GM12878 (cell line): ENCODE measurements at regions not wholly inside any gene's neighbourhood (a gene's known extent, or its start where the extent isn't known, plus 50 kb on each side); places are given as distances from the start of the nearest gene placed in this dataset.

Experiments used
- ATAC-seq: fragments of 200-7000 bp; cut with Tn5 transposase; 3 replicates; pipeline ENCODE4 v1.9.1; 2020; ENCODE audit warnings: mild to moderate bottlenecking, moderate library complexity
- BruUV-seq: library from RNA; stranded (reverse); fragments of 400-500 nt; replicated peaks from 2 replicates; lab custom pipeline; 2021; lab: Mats Ljungman, UMichigan
- CTCF ChIA-PET: fragments of 300-600 bp; sonication (Branson Sonifier 250); formaldehyde crosslinking; extraction: SDS; loops from one replicate; lab custom pipeline; 2021; ENCODE audit warnings: inconsistent platforms; lab: Yijun Ruan, JAX
- POLR2A ChIA-PET: fragments of 350-600 bp; formaldehyde crosslinking; extraction: SDS; loops from one replicate; lab custom pipeline; 2021; ENCODE audit warnings: inconsistent platforms; lab: Charles Lee
- RAD21 ChIA-PET: fragments of 300-600 bp; sonication (Branson Sonifier 250); formaldehyde crosslinking; loops from one replicate; lab custom pipeline; 2023; ENCODE audit warnings: antibody characterized with exemption; ENCODE audit not compliant: unreplicated experiment; lab: Charles Lee
- SMC1A ChIA-PET: fragments of 300-600 bp; sonication (Branson Sonifier 250); formaldehyde crosslinking; loops from one replicate; lab custom pipeline; 2023; ENCODE audit not compliant: unreplicated experiment, uncharacterized antibody; lab: Charles Lee
- DNase-seq: peaks from one replicate; pipeline ENCODE4 v3.0.0-alpha.2; 2011; ENCODE audit warnings: low read depth, low spot score
- FAIRE-seq: peaks from 3 replicates; lab custom pipeline; 2011; peaks lifted over from hg19 to GRCh38; lab: Jason Lieb, UNC
- H2AFZ ChIP-seq: 2 replicates; pipeline ENCODE4 v1.6.0; 2011; ENCODE audit warnings: low read depth, low read length, control low read depth; ENCODE audit not compliant: control insufficient read depth
- H3K27ac ChIP-seq: 2 replicates; pipeline ENCODE4 v1.5.1; 2011; ENCODE audit warnings: control low read depth; ENCODE audit not compliant: control insufficient read depth, insufficient read depth
- H3K27me3 ChIP-seq, 2 experiments: replicated peaks in 1 of 2; 2 replicates each; pipeline versions ENCODE4 v1.6.0 to v1.6.1; 2011; ENCODE audit warnings: low read length in 1 of 2; ENCODE audit not compliant: control insufficient read depth in 2 of 2, insufficient read depth in 2 of 2
- H3K36me3 ChIP-seq, 2 experiments: 2 replicates each; pipeline ENCODE4 v1.5.1; 2011; ENCODE audit warnings: low read length in 1 of 2; ENCODE audit not compliant: control insufficient read depth in 2 of 2, insufficient read depth in 2 of 2
- H3K4me1 ChIP-seq: 2 replicates; pipeline ENCODE4 v1.6.1; 2011; ENCODE audit warnings: mild to moderate bottlenecking, low read length, moderate library complexity, mixed read lengths; ENCODE audit not compliant: control insufficient read depth, insufficient read depth
- H3K4me2 ChIP-seq: 2 replicates; pipeline ENCODE4 v1.6.0; 2011; ENCODE audit warnings: control low read depth; ENCODE audit not compliant: control insufficient read depth, insufficient read depth
- H3K4me3 ChIP-seq: fragments of 200-600 bp; sonication (generic); 2 replicates; pipeline ENCODE4 v1.5.1; 2016
- H3K79me2 ChIP-seq: 2 replicates; pipeline ENCODE4 v1.6.0; 2011; ENCODE audit warnings: low read length; ENCODE audit not compliant: control insufficient read depth, insufficient read depth
- H3K9ac ChIP-seq: 2 replicates; pipeline ENCODE4 v1.8.0; 2011; ENCODE audit warnings: low read length, control low read depth, mixed read lengths; ENCODE audit not compliant: control insufficient read depth, insufficient read depth
- H3K9me3 ChIP-seq: replicated peaks from 3 replicates; pipeline ENCODE4 v1.5.1; 2011; ENCODE audit warnings: mild to moderate bottlenecking, low read length; ENCODE audit not compliant: control insufficient read depth, insufficient read depth
- H4K20me1 ChIP-seq: 2 replicates; pipeline ENCODE4 v1.6.0; 2011; ENCODE audit not compliant: control insufficient read depth, insufficient read depth
- BCL11A ChIP-seq: IDR thresholded peaks from 2 replicates; pipeline ENCODE4 v1.6.1; 2011; ENCODE audit warnings: low read depth, low read length
- CREB1 ChIP-seq: IDR thresholded peaks from 2 replicates; pipeline ENCODE4 v1.6.1; 2012; ENCODE audit warnings: low read depth, mild to moderate bottlenecking, inconsistent platforms
- CREM ChIP-seq: IDR thresholded peaks from 2 replicates; pipeline ENCODE4 v1.6.1; 2014; ENCODE audit warnings: antibody characterized with exemption, low read depth
- GABPA ChIP-seq: IDR thresholded peaks from 2 replicates; pipeline ENCODE4 v1.6.1; 2014; ENCODE audit warnings: antibody characterized with exemption, low read depth, mild to moderate bottlenecking, inconsistent platforms
- IRF4 ChIP-seq: IDR thresholded peaks from 2 replicates; pipeline ENCODE4 v1.6.1; 2011; ENCODE audit warnings: low read depth, low read length
- JUNB ChIP-seq: IDR thresholded peaks from 2 replicates; pipeline ENCODE4 v1.6.1; 2016; ENCODE audit warnings: antibody characterized with exemption, mild to moderate bottlenecking
- KAT2A ChIP-seq: conservative IDR thresholded peaks from 2 replicates; pipeline ENCODE4 v1.6.1; 2011; ENCODE audit warnings: low read depth, low read length; ENCODE audit not compliant: control insufficient read depth
- RAD21 ChIP-seq: IDR thresholded peaks from 2 replicates; pipeline ENCODE4 v1.6.1; 2011; ENCODE audit warnings: mild to moderate bottlenecking, low read depth, low read length, moderate library complexity; ENCODE audit not compliant: insufficient read depth
- RUNX3 ChIP-seq: IDR thresholded peaks from 2 replicates; pipeline ENCODE4 v1.6.1; 2012; ENCODE audit warnings: low read length, inconsistent platforms
- YY1 ChIP-seq: IDR thresholded peaks from 2 replicates; pipeline ENCODE4 v1.6.1; 2011; ENCODE audit warnings: low read depth, mild to moderate bottlenecking, low read length
- ZSCAN29 ChIP-seq: fragments of 450-650 bp; IDR thresholded peaks from 2 replicates; pipeline ENCODE4 v1.6.1; 2017; ENCODE audit warnings: mild to moderate bottlenecking, moderate library complexity
- WGBS: methylation state at CpG from one replicate; pipeline ENCODE4 v1.1.6; 2016; ENCODE audit warnings: low lambda C conversion rate; ENCODE audit not compliant: insufficient replicate concordance, insufficient coverage; ENCODE audit errors: missing lambda C conversion rate; 5-methylcytosine and 5-hydroxymethylcytosine counted together
- in situ Hi-C: fragments of 300-500 bp; cut with MboI; formaldehyde crosslinking; loops from 9 replicates; pipeline ENCODE4 v1.14.3; 2018; ENCODE audit warnings: mixed read lengths
- intact Hi-C: fragments of 100-400 bp; cut with micrococcal nuclease; formaldehyde crosslinking; loops from one replicate; pipeline ENCODE4 v1.14.2; 2022; ENCODE audit not compliant: unreplicated experiment
- TF ChIP-seq, protein P1 (sequence below): fragments of 450-650 bp; IDR thresholded peaks from 2 replicates; pipeline ENCODE4 v1.6.1; 2017; ENCODE audit warnings: mild to moderate bottlenecking, low read depth, inconsistent platforms; ENCODE audit not compliant: poor library complexity, severe bottlenecking
- TF ChIP-seq, protein P2 (sequence below): IDR thresholded peaks from 2 replicates; pipeline ENCODE4 v1.6.1; 2011; ENCODE audit warnings: borderline replicate concordance, low read depth, mild to moderate bottlenecking, moderate library complexity, mixed read lengths, low read length; ENCODE audit not compliant: insufficient read depth; ENCODE audit errors: extremely low read length
- TF ChIP-seq, protein P3 (sequence below): fragments of 450-650 bp; IDR thresholded peaks from 2 replicates; pipeline ENCODE4 v1.6.1; 2016; ENCODE audit warnings: mild to moderate bottlenecking
- TF ChIP-seq, protein P4 (sequence below): fragments of 450-650 bp; conservative IDR thresholded peaks from 2 replicates; pipeline ENCODE4 v1.6.1; 2017; ENCODE audit warnings: mild to moderate bottlenecking, moderate library complexity
- TF ChIP-seq, protein P5 (sequence below): IDR thresholded peaks from 2 replicates; pipeline ENCODE4 v1.6.1; 2012; ENCODE audit warnings: low read depth, low read length, improper control_type of control experiment

DNA sequence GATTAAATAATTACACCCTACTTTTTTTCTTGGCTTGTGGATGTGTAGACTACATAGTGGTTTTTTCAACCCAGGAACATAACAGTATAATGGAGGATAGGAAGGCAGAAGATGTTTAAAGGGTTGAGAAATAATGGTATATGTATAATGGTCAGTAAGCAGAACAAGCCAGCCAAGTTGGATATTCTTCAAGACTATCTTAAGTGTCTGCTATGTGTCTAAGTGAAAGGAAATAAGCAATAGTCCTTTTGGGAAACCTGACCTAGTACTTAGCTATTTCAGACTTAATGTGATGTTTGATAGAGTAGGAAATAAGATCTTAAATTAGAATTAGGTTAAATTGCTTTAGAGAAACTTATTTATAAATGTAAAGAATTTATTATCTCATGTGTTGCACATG lies 85.7 kb downstream of the PTPDC1 start (continued):
- TF ChIP-seq ZSCAN29 (no peak), RAD21 (no peak), YY1 (no peak)

DNA sequence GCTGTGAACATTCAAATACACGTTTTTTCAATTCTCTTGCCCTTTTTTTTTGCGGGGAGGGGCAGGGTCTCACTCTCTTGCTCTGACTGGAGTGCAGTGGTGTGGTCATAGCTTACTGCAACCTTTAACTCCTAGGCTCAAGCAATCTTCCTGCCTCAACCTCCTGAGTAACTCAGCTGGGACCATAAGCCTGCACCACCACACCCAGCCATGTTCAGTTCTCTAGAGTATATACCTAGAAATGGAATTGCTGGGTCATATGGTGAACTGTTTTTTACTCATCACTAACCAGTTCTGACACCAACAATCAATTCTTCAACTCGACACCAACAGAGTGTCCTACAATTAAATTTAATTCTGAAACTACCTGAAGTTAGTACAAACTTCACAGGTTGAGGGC lies 85.5 kb upstream of the ZNF169 start:
- no peak overlapping the region for H3K9ac ChIP-seq
- peak overlapping the region; percentile 46 for H3K4me2 ChIP-seq
- no peaks in the 10 kb centered on the region; the same call in 1 of the 2 replicates for H4K20me1 ChIP-seq
- DNase-seq = no peak
- POLR2A ChIA-PET = no interaction called here
- peak overlapping the region; percentile 33 for H3K4me3 ChIP-seq
- CTCF ChIA-PET = interaction anchor here (0.7 to 3.1 kb wide), 4 partner anchors 13 to 846 kb away, joined by 3 to 15 read pairs (median 5); no protein-coding TSS in a partner anchor
- no peaks in the 10 kb centered on the region for H3K27me3 ChIP-seq
- H3K36me3 ChIP-seq = peaks cover 5 to 22% of the 10 kb centered on the region in 2 experiments; a peak in 3 of 4 replicates
- no peaks in the 10 kb centered on the region for H3K9me3 ChIP-seq
- SMC1A ChIA-PET = interaction anchor here (0.6 to 3.5 kb wide), 3 partner anchors 39 to 324 kb away, joined by 3 to 11 read pairs (median 3); no protein-coding TSS in a partner anchor
- RAD21 ChIA-PET = interaction anchor here (1.2 kb wide), 1 partner anchor 8 kb away, joined by 3 read pairs; no protein-coding TSS in a partner anchor
- BruUV-seq = no TSS peak
- peaks cover 57% of the 10 kb centered on the region for H3K4me1 ChIP-seq
- 0% methylated on average over 3 of the region's 3 CpGs for WGBS
- FAIRE-seq = no peak
- intact Hi-C loops (no loop called here), in situ Hi-C loops (no loop called here)
- ATAC-seq = peak; percentile 63
- no peak overlapping the region for H2AFZ ChIP-seq
- H3K27ac ChIP-seq = peak overlapping the region; percentile 27; the same call in 1 of the 2 replicates
- peaks cover 97% of the 10 kb centered on the region for H3K79me2 ChIP-seq
- peak; percentile 65; the same call in 1 of the 2 replicates for TF ChIP-seq IRF4
- no peak for TF ChIP-seq KAT2A
- TF ChIP-seq, protein P1, sequence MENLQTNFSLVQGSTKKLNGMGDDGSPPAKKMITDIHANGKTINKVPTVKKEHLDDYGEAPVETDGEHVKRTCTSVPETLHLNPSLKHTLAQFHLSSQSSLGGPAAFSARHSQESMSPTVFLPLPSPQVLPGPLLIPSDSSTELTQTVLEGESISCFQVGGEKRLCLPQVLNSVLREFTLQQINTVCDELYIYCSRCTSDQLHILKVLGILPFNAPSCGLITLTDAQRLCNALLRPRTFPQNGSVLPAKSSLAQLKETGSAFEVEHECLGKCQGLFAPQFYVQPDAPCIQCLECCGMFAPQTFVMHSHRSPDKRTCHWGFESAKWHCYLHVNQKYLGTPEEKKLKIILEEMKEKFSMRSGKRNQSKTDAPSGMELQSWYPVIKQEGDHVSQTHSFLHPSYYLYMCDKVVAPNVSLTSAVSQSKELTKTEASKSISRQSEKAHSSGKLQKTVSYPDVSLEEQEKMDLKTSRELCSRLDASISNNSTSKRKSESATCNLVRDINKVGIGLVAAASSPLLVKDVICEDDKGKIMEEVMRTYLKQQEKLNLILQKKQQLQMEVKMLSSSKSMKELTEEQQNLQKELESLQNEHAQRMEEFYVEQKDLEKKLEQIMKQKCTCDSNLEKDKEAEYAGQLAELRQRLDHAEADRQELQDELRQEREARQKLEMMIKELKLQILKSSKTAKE = no peak
- TF ChIP-seq, protein P2, sequence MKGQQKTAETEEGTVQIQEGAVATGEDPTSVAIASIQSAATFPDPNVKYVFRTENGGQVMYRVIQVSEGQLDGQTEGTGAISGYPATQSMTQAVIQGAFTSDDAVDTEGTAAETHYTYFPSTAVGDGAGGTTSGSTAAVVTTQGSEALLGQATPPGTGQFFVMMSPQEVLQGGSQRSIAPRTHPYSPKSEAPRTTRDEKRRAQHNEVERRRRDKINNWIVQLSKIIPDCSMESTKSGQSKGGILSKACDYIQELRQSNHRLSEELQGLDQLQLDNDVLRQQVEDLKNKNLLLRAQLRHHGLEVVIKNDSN = no peak
- 0 out of 2 replicates have a peak, but pooled peaks have one; percentile 47 for TF ChIP-seq BCL11A
- TF ChIP-seq CREM = 0 out of 2 replicates have a peak, but pooled peaks have one; percentile 46
- TF ChIP-seq, protein P3, sequence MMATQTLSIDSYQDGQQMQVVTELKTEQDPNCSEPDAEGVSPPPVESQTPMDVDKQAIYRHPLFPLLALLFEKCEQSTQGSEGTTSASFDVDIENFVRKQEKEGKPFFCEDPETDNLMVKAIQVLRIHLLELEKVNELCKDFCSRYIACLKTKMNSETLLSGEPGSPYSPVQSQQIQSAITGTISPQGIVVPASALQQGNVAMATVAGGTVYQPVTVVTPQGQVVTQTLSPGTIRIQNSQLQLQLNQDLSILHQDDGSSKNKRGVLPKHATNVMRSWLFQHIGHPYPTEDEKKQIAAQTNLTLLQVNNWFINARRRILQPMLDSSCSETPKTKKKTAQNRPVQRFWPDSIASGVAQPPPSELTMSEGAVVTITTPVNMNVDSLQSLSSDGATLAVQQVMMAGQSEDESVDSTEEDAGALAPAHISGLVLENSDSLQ = no peak
- TF ChIP-seq, protein P4, sequence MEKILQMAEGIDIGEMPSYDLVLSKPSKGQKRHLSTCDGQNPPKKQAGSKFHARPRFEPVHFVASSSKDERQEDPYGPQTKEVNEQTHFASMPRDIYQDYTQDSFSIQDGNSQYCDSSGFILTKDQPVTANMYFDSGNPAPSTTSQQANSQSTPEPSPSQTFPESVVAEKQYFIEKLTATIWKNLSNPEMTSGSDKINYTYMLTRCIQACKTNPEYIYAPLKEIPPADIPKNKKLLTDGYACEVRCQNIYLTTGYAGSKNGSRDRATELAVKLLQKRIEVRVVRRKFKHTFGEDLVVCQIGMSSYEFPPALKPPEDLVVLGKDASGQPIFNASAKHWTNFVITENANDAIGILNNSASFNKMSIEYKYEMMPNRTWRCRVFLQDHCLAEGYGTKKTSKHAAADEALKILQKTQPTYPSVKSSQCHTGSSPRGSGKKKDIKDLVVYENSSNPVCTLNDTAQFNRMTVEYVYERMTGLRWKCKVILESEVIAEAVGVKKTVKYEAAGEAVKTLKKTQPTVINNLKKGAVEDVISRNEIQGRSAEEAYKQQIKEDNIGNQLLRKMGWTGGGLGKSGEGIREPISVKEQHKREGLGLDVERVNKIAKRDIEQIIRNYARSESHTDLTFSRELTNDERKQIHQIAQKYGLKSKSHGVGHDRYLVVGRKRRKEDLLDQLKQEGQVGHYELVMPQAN = no peak
- TF ChIP-seq CREB1 = peak; percentile 16; the same call in 1 of the 2 replicates
- TF ChIP-seq, protein P5, sequence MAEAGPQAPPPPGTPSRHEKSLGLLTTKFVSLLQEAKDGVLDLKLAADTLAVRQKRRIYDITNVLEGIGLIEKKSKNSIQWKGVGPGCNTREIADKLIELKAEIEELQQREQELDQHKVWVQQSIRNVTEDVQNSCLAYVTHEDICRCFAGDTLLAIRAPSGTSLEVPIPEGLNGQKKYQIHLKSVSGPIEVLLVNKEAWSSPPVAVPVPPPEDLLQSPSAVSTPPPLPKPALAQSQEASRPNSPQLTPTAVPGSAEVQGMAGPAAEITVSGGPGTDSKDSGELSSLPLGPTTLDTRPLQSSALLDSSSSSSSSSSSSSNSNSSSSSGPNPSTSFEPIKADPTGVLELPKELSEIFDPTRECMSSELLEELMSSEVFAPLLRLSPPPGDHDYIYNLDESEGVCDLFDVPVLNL = no peak
- peak; percentile 59; the same call in 1 of the 2 replicates for TF ChIP-seq RUNX3
- TF ChIP-seq JUNB = peak; percentile 85
- 0 out of 2 replicates have a peak, but pooled peaks have one; percentile 6 for TF ChIP-seq GABPA
